ENCODE measurements at regions not wholly inside any gene's neighbourhood (a gene's known extent, or its start where the extent isn't known, plus 50 kb on each side); places are given as distances from the start of the nearest gene placed in this dataset.
A peak's percentile ranks its signal among the peaks of the same experiment; 100 is the strongest.

GRCh38 chr20:1813101-1813529 lies 82.1 kb upstream of the SIRPA start:
- Histone ChIP-seq H3K27me3 (ENCODE audit: low read depth, low read length) (peaks cover 68% of the 10 kb centered on the region), H3K9me3 (ENCODE audit: insufficient read depth, low read length) (no peaks in the 10 kb centered on the region), H4K20me1 (ENCODE audit: insufficient read depth, low read length) (no peaks in the 10 kb centered on the region), H3K79me2 (ENCODE audit: low read length) (no peaks in the 10 kb centered on the region), H3K9ac (ENCODE audit: low read length) (no peak overlapping the region), H3K27ac (ENCODE audit: low read length) (no peak overlapping the region), H2AFZ (ENCODE audit: low read depth, low read length) (no peak overlapping the region), H3K4me3 (ENCODE audit: low read length) (no peak overlapping the region), H3K4me1 (ENCODE audit: low read length) (peaks cover 32% of the 10 kb centered on the region), H3K4me2 (ENCODE audit: low read length) (no peak overlapping the region), H3K36me3 (replicated peaks; ENCODE audit: low read depth, low read length) (no peaks in the 10 kb centered on the region)
- no peak for TF ChIP-seq EZH2phosphoT487 (IDR thresholded peaks at IDR 0.05; ENCODE audit: low read depth)
- no peak for TF ChIP-seq CTCF (IDR thresholded peaks at IDR 0.05; ENCODE audit: low read depth, low read length)

GRCh38 chr20:1811621-1812498 lies 83.3 kb upstream of the SIRPA start:
- H3K9me3 ChIP-seq (ENCODE audit: insufficient read depth, low read length): no peaks in the 10 kb centered on the region
- H3K27ac ChIP-seq (ENCODE audit: low read length): no peak overlapping the region
- H3K36me3 ChIP-seq (replicated peaks; ENCODE audit: low read depth, low read length): no peaks in the 10 kb centered on the region
- H3K4me3 ChIP-seq (ENCODE audit: low read length): no peak overlapping the region
- no peak overlapping the region for H3K4me2 ChIP-seq (ENCODE audit: low read length)
- H3K4me1 ChIP-seq (ENCODE audit: low read length): peaks cover 30% of the 10 kb centered on the region
- no peaks in the 10 kb centered on the region for H3K79me2 ChIP-seq (ENCODE audit: low read length)
- no peak overlapping the region for H3K9ac ChIP-seq (ENCODE audit: low read length)
- no peaks in the 10 kb centered on the region for H4K20me1 ChIP-seq (ENCODE audit: insufficient read depth, low read length)
- TF ChIP-seq EZH2phosphoT487 (IDR thresholded peaks at IDR 0.05; ENCODE audit: low read depth) (no peak), CTCF (IDR thresholded peaks at IDR 0.05; ENCODE audit: low read depth, low read length) (no peak)
- H3K27me3 ChIP-seq (ENCODE audit: low read depth, low read length): peaks cover 69% of the 10 kb centered on the region
- no peak overlapping the region for H2AFZ ChIP-seq (ENCODE audit: low read depth, low read length)

- H3K79me2 ChIP-seq (ENCODE audit: low read length): no peaks in the 10 kb centered on the region
- no peaks in the 10 kb centered on the region for H4K20me1 ChIP-seq (ENCODE audit: insufficient read depth, low read length)
- H3K4me3 ChIP-seq (ENCODE audit: low read length): no peak overlapping the region
- H3K9ac ChIP-seq (ENCODE audit: low read length): no peak overlapping the region
- peak overlapping the region; percentile 11; the same call in 1 of the 2 replicates for H3K4me2 ChIP-seq (ENCODE audit: low read length)
- no peak overlapping the region for H3K27ac ChIP-seq (ENCODE audit: low read length)
- H3K9me3 ChIP-seq (ENCODE audit: insufficient read depth, low read length): no peaks in the 10 kb centered on the region
- TF ChIP-seq EZH2phosphoT487 (IDR thresholded peaks at IDR 0.05; ENCODE audit: low read depth) (no peak), CTCF (IDR thresholded peaks at IDR 0.05; ENCODE audit: low read depth, low read length) (no peak)
- H2AFZ ChIP-seq (ENCODE audit: low read depth, low read length): no peak overlapping the region
- peaks cover 30% of the 10 kb centered on the region for H3K4me1 ChIP-seq (ENCODE audit: low read length)
- no peaks in the 10 kb centered on the region for H3K36me3 ChIP-seq (replicated peaks; ENCODE audit: low read depth, low read length)
- H3K27me3 ChIP-seq (ENCODE audit: low read depth, low read length): peaks cover 63% of the 10 kb centered on the region
These were observed 84.1 kb upstream of the SIRPA start for GRCh38 chr20:1810926-1811620.

- Histone ChIP-seq H3K4me1 (ENCODE audit: low read length) (peaks cover 30% of the 10 kb centered on the region), H3K27me3 (ENCODE audit: low read depth, low read length) (peaks cover 58% of the 10 kb centered on the region), H4K20me1 (ENCODE audit: insufficient read depth, low read length) (no peaks in the 10 kb centered on the region), H3K4me3 (ENCODE audit: low read length) (no peak overlapping the region), H3K4me2 (ENCODE audit: low read length) (no peak overlapping the region), H3K27ac (ENCODE audit: low read length) (no peak overlapping the region), H3K36me3 (replicated peaks; ENCODE audit: low read depth, low read length) (no peaks in the 10 kb centered on the region), H2AFZ (ENCODE audit: low read depth, low read length) (no peak overlapping the region), H3K9ac (ENCODE audit: low read length) (no peak overlapping the region), H3K79me2 (ENCODE audit: low read length) (no peaks in the 10 kb centered on the region), H3K9me3 (ENCODE audit: insufficient read depth, low read length) (no peaks in the 10 kb centered on the region)
- no peak for TF ChIP-seq CTCF (IDR thresholded peaks at IDR 0.05; ENCODE audit: low read depth, low read length)
- TF ChIP-seq EZH2phosphoT487 (IDR thresholded peaks at IDR 0.05; ENCODE audit: low read depth): no peak
These were observed 84.7 kb upstream of the SIRPA start for GRCh38 chr20:1810572-1810925.
